ENCODE measurements at regions not wholly inside any gene's neighbourhood (a gene's known extent, or its start where the extent isn't known, plus 50 kb on each side); places are given as distances from the start of the nearest gene placed in this dataset.

GRCh38 chr6:18327626-18328025 is 59.5 kb upstream of the RNF144B start:
- in situ Hi-C loops (cut with HindIII; ENCODE audit: low pct_ligation_motif_present, low sequenced_read_pairs): no loop called here
- H3K4me3 ChIP-seq (ENCODE audit: low read depth, low read length): no peak overlapping the region
- no peaks in the 10 kb centered on the region for H3K36me3 ChIP-seq (replicated peaks)
- H3K27ac ChIP-seq: no peak overlapping the region
- no peak for TF ChIP-seq CTCF (IDR thresholded peaks at IDR 0.05; ENCODE audit: low read depth, low read length, missing control alignments)
- H3K27me3 ChIP-seq (replicated peaks): no peaks in the 10 kb centered on the region
- no peak for DNase-seq

DNA sequence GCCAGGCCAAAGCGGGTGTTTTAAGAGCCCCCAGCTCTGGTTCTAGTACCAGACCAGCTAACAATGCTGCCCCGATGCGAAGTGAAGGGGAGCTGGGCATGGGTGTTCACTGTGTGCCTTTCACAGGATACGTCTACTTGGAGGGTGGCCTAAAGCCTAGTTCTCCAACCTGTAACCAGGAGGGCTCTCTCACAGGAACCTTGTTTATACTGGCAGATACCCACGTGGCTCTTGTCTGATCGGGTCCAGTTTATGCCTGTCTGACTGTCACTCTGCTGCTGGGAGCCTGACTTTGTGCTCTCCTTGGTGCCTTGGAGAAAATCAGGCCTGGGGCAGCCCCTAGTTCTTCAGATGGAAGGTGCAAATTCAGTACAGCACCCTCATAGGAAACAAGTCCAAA is 60.2 kb upstream of the RNF144B start:
- no peak for DNase-seq
- in situ Hi-C loops (cut with HindIII; ENCODE audit: low pct_ligation_motif_present, low sequenced_read_pairs): no loop called here
- Histone ChIP-seq H3K27ac (no peak overlapping the region), H3K4me3 (ENCODE audit: low read depth, low read length) (no peak overlapping the region), H3K36me3 (replicated peaks) (no peaks in the 10 kb centered on the region), H3K27me3 (replicated peaks) (no peaks in the 10 kb centered on the region)
- no peak for TF ChIP-seq CTCF (IDR thresholded peaks at IDR 0.05; ENCODE audit: low read depth, low read length, missing control alignments)

DNA sequence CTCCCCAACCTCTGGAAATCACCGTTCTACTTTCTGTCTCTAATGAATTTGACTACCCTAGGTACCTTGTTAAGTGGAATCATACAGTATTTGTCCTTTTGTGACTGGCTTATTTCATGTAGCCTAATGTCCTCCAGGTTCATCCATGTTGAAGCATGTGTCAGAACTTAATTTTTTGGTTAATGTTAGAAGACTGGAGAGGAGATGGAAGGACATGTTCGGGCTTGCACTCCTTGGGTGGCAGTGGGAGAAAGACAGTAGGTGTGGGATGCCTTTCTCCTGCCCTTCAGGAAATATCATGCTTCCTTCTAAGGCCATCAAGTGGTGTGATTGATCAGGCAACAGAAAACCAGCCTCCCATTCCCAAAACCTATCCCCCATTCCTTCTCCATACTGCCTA is 61.1 kb upstream of the RNF144B start:
- Histone ChIP-seq H3K27ac (no peak overlapping the region), H3K4me3 (ENCODE audit: low read depth, low read length) (no peak overlapping the region), H3K36me3 (replicated peaks) (no peaks in the 10 kb centered on the region), H3K27me3 (replicated peaks) (no peaks in the 10 kb centered on the region)
- in situ Hi-C loops (cut with HindIII; ENCODE audit: low pct_ligation_motif_present, low sequenced_read_pairs): no loop called here
- no peak for TF ChIP-seq CTCF (IDR thresholded peaks at IDR 0.05; ENCODE audit: low read depth, low read length, missing control alignments)
- DNase-seq: no peak

DNA sequence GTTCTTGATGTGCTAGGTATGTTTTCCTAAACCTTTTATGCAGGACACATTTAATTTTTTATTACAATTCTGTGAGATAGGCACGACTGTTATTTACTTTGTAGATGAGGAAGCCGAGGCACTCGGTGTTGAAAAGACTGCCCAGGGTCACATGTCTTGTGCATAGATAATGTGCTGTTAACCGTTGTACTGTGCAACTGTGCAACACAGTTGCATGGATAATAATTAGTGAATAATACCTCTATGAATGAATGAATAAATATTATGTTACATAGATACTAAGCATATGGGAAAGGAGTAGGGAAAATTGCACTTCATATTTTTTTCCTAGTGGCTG is 60.3 kb upstream of the DEK start:
- no peaks in the 10 kb centered on the region for H3K27me3 ChIP-seq (replicated peaks)
- no peak for DNase-seq
- H3K36me3 ChIP-seq (replicated peaks): no peaks in the 10 kb centered on the region
- no peak overlapping the region for H3K27ac ChIP-seq
- TF ChIP-seq CTCF (IDR thresholded peaks at IDR 0.05; ENCODE audit: low read depth, low read length, missing control alignments): no peak
- no peak overlapping the region for H3K4me3 ChIP-seq (ENCODE audit: low read depth, low read length)
- in situ Hi-C loops (cut with HindIII; ENCODE audit: low pct_ligation_motif_present, low sequenced_read_pairs): loop anchor here (25.0 kb wide), 1 partner anchor 163 kb away; no protein-coding TSS in a partner anchor

- H3K27ac ChIP-seq: no peak overlapping the region
- peak; percentile 57 for DNase-seq
These were observed 59.8 kb upstream of the DEK start for GRCh38 chr6:18323935-18324705.

More at GRCh38 chr6:18323935-18324705, 59.8 kb upstream of the DEK start:
- Histone ChIP-seq H3K4me3 (ENCODE audit: low read depth, low read length) (no peak overlapping the region), H3K36me3 (replicated peaks) (no peaks in the 10 kb centered on the region), H3K27me3 (replicated peaks) (no peaks in the 10 kb centered on the region)
- in situ Hi-C loops (cut with HindIII; ENCODE audit: low pct_ligation_motif_present, low sequenced_read_pairs): loop anchor here (25.0 kb wide), 1 partner anchor 163 kb away; no protein-coding TSS in a partner anchor
- peak; percentile 65 for TF ChIP-seq CTCF (IDR thresholded peaks at IDR 0.05; ENCODE audit: low read depth, low read length, missing control alignments)
